DMS114 treated with DMSO at 0.1 percent for 48 hours (cell line): ENCODE measurements at regions not wholly inside any gene's neighbourhood (a gene's known extent, or its start where the extent isn't known, plus 50 kb on each side); places are given as distances from the start of the nearest gene placed in this dataset.
"Not testable (repeated sequence)": the region's sequence is repeated elsewhere in the genome, so short reads cannot be mapped to it uniquely, and the experiment has no call there.

Experiments
- DNase-seq: peaks from one replicate; lab custom pipeline; 2025; ENCODE audit not compliant: unreplicated experiment; lab: John Stamatoyannopoulos, UW

GRCh38 chr4:81740487-81740886 is 268.8 kb upstream of the RASGEF1B start:
- no peak for DNase-seq

DNA sequence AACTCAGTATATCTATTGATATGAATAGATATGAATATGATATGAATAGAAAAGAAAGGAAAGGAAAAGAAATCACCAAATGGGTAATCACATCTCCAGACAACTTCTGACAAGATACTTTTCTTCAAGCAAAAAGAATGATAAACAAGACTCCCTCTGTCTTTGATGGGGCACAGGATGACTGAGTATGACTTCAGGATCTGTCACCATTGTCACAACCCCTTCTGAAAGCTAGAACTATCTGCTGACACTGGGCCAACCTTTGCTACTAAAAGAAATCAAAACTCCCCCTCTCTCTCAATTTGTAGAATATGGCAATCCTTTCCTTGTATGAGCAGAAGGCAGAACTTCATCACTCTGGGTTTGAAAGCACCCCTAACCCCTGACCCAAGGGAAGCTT is 267.2 kb upstream of the RASGEF1B start:
- DNase-seq, result no peak

DNA sequence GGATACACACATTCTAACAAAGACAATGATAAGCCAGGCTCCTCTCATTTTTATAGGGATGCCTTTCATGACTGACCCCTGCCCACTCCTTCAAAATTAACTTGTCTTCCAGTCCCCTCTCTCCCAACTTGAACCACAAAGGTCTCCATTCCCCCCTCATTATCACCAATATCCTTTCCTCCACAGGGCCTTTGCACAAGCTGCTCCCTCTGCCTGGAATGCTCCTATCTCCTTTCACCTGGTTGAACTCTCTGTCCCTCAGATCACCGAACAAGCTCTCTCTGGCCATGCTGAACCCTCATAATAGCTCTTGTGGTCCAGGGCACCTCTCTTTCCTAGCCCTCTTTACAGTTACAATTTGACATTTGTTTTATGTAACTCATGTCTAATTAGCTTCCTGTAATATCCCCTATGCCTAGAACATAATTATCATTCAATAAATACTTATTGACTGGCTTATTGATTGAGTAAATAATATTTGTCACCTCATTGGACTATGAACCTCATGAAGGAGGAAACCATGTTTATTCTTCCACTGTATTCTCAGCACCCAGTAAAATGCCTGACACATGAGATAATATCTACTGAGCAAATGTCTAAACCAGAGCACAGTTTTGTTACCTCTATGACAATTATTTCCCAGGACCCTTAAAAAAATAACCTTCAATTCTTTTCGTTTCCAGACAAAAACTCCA is 266.3 kb upstream of the RASGEF1B start:
- no peak for DNase-seq

GRCh38 chr4:81736324-81736723 is 264.6 kb upstream of the RASGEF1B start:
- DNase-seq, result no peak

GRCh38 chr4:81732980-81733379 is 261.3 kb upstream of the RASGEF1B start:
- DNase-seq, result no peak

DNA sequence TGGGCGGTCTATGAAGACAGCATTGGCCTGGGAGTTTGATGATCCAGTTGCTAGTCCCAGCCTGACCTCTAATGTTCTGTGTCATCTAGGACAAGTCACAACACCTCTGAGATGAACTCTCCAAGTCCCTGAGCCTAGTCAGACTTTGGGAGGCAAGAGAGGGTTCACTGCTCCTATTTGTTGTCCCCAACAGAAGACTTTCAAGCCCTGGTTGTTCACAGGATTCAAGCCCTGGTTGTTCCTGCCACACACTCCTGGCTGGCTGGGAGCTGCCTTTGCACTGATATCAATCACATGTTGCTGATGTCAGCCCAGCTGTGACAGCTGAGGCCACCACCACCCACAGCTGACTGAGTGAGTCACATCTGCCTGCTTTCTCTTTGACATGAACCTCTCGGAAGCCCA is 253.2 kb upstream of the RASGEF1B start:
- DNase-seq, result no peak

DNA sequence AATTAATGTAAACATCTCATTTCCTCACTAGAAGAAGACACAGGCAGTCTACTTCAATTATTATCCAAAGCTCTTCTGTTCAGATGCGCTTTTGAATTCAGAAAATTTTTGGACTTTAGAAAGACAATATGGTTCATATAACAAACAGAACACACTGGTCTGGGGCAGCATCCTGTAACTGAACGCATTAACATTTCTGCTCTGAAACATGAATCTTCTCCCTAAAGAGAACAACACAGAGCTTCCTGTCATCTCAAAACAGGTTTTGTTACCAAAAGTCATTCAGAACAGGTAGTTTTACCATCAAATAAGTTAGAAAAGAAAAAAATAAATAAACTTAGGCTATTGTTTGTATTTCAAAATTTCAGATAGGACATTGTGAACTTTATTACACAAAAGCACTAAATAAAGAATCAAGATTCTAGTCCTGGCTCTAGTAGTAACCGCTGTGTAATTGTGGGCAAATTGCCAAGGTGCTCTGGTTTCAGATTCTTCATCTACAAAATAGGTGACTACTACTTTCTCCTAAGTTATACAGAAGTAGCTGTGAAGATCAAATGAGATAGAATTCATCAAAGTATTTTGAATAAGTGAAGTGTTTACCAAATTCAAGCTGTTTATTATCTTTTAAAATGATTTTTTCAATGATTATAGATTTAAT is 252.3 kb upstream of the RASGEF1B start:
- no peak for DNase-seq

DNA sequence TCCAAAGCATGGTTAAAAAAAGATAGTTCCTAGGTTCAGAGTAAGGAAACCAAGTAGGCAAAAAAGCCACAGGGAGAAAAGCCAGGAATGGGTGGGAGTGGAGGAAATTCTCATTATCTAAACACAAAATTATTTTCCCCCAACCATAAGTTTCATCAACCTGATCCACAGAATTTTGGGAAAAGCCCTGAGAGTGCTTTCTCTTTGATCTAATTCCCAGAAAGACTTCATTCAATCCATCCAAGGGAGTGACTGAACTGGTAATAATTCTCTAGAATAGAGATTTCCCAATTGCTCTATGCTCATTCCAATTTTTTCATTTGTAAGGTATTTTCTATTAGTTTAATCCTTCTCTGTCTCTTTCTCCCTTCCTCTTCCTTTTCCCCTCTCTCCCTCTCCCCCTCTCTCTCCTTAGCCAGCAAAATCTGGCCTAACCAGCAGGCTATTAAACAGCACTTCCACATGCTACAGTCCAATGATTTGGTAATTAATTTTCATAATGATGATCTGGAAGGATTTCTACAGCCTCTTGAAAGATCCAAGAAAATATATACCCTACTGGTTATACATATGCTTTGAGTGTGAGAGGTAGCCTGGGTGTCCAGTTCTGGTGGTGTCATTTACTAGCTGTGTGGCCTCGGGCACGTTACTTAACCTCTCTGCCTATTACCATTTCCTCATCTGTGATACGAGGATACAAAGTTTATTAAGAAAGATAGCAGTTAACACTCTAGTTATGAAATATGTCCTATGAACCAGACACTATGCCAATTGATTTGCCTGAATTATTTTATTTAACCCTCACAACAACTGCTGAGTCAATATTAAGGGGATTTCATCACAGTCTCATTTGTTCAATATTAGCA is 251.5 kb upstream of the RASGEF1B start:
- DNase-seq, result no peak

DNA sequence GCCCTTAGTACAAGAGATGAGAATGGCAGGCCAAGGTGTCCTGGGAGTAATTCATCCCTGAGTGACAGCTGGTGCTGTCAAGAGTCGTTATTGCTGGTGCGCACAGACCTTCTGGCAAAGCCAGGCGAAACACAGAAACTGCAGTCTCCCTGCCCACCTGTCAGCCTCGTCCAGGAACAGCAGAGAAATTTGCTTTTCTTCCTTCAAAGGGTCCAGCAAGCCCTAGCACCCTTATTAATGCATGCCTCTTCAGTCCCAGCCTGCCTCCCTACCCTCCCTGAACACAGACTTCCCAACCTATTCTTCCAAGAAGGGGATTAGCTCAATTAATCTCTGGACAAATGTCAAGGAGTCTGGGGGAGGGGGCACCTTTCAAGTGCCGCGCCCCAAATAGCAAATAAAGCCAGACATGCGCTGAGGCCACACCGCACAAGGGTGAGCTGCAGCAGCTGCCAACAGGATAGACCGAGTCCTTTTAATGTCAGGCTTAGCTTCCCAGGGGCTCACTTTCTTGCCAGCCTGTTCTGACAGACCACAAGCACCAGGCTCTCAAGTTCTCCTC is 250.7 kb upstream of the RASGEF1B start:
- DNase-seq, result no peak

DNA sequence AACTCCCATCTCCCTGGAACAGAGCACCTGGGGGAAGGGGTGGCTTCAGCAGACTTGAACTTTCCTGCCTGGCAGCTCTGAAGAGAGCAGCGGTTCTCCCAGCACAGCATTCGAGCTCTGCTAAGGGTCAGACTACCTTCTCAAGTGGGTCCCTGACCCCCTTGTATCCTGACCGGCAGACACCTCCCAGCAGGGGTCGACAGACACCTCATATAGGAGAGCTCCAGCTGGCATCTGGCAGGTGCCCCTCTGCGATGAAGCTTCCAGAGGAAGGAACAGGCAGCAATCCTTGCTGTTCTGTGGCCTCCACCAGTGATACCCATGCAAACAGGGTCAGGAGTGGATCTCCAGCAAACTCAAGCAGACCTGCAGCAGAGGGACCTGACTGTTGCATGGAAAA is 244.1 kb upstream of the RASGEF1B start:
- no peak for DNase-seq

DNA sequence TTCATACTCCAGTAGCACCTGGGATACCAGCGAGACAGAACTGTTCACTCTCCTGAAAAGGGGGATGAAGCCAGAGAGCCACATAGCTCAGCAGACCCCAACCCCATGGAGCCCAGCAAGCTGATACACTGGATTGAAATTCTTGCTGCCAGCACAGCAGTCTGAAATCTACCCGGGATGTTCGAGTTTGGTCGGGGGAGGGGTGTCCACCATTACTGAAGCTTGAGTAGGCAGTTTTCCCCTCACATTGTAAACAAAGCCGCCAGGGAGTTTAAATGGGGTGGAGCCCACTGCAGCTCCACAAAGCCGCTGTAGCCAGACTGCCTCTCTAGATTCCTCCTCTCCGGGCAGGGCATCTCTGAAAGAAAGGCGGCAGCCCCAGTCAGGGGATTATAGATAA is 243.7 kb upstream of the RASGEF1B start:
- DNase-seq, result not testable (repeated sequence)

DNA sequence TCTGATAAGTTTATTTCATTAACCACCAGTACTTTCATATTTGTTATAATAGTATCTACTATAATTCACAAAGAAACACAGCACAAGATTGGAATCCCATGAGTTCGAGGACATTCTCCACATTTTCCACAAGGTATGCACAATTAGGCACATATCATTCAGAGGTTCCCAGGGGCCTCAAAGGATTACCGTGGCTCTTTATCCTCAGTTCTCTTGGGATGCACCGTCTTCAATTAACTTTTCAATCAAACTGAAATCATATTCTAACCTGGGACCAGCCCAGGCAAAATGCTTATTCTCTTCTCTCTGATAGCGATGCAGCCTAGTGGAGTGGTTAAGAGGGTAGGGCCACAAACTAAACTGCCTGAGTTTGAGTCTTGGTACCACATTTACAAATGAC is 242.6 kb upstream of the RASGEF1B start:
- no peak for DNase-seq

- no peak for DNase-seq
Observed at GRCh38 chr4:81712714-81713113, 241.0 kb upstream of the RASGEF1B start.

- DNase-seq, result no peak
Observed at GRCh38 chr4:81704461-81704860, 232.8 kb upstream of the RASGEF1B start.

- no peak for DNase-seq
Observed at GRCh38 chr4:81700189-81700588, 228.5 kb upstream of the RASGEF1B start.

DNA sequence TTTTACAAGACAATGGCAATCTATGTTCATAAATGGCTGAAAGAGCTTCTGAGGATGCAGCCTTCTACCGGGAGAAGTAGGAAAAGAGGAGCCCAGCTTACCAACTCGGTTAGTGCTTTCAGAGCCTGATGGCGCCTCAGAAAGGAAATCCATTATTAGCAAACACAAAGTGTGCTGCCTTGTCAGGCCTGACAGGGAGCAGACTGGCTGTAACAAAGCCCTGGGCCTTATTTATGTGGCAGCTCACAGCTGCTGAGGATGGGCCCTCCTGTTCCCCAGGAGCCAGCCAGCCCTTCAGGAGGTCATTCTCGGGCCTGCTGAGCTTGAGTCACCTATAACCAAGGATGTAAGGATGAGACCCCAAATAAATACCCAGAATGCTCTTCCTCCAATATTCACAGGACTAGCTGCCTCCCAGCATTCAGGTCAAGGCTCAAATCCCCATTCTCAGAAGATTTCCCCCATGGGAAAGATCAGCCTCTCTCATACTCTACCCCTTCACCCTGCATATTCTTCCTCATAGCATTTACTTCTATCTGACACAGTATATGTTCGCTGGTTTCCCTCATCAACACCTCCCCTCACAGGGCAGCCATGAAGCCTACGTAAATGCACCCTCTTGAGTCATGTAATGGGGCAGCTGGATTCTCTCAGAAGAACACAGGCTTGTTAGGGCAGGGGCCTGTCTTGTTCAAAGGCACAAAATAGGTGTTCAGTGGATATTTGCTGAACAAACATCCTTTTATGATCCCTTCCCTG is 227.0 kb upstream of the RASGEF1B start:
- no peak for DNase-seq

DNA sequence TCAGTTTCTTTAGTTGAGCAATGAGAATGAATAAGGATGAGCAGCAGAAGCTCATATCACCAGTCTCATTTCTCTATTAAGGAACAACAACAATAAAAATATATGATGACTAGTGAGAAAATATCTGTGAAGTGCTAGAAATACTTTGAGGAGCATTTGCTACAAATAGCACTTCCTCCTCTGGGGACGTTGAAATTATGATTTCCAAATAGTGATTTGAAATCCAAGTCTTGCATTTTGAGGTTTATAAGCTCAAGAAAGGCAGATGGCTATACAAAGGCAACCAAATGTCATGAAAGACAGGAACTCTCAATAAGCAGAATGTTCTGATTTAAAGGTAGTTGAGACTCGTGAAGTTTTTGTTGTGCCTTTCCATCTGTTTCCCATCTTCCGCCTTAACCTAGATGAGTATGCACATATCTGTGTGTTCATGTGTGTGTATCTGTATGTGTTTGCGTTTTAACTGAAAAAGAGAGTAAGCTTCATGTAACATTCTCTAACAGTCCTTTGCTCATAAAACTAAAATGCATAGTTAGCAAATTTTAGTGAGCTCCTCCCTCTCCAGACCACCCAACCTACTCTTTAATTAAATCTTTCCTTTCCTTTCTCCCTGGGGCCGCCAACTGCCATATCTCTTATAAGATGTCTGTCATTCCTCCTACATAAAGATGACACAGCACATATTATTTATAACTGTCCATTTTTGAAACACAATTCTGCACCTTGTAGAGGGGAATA is 222.6 kb upstream of the RASGEF1B start:
- no peak for DNase-seq

DNA sequence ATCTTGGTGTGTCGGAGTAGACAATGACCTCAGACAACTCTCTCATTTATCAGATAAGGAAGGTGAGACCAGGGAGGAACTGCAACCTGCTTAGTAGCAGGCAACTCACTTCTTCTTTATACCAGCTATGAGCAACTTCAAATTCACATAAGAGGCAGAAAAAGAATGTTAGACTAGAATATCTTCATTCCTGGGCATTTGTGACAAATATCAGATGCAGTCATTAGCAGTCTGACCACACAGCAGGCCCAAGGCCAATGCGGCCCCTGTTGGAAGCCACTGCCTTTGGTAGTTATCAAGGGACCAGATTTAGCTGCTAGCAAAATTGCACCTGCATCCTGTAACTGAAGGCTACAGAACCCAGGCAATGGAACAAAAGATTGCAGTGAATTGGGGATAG is 219.2 kb upstream of the RASGEF1B start:
- no peak for DNase-seq

GRCh38 chr4:81688085-81688484 is 216.4 kb upstream of the RASGEF1B start:
- DNase-seq, result no peak

GRCh38 chr4:81687471-81687870 is 215.8 kb upstream of the RASGEF1B start:
- no peak for DNase-seq
